DMS53 treated with DMSO at 0.1 percent for 48 hours (cell line): ENCODE measurements at regions not wholly inside any gene's neighbourhood (a gene's known extent, or its start where the extent isn't known, plus 50 kb on each side); places are given as distances from the start of the nearest gene placed in this dataset.

Experiments
- DNase-seq: peaks from one replicate; lab custom pipeline; 2025; ENCODE audit not compliant: unreplicated experiment; lab: John Stamatoyannopoulos, UW

GRCh38 chr3:135460273-135460672, 505.3 kb upstream of the PPP2R3A start:
- DNase-seq: no peak

- DNase-seq: no peak
These were observed 493.6 kb upstream of the PPP2R3A start for GRCh38 chr3:135471911-135472310.

GRCh38 chr3:135473449-135473848, 492.1 kb upstream of the PPP2R3A start:
- no peak for DNase-seq

GRCh38 chr3:135487261-135487660, 478.3 kb upstream of the PPP2R3A start:
- DNase-seq: no peak

GRCh38 chr3:135490219-135490915, 475.2 kb upstream of the PPP2R3A start:
- DNase-seq: no peak

GRCh38 chr3:135491491-135492205, 473.9 kb upstream of the PPP2R3A start:
- DNase-seq: no peak

GRCh38 chr3:135495891-135496290, 469.6 kb upstream of the PPP2R3A start:
- no peak for DNase-seq

- no peak for DNase-seq
These were observed 467.5 kb upstream of the PPP2R3A start for GRCh38 chr3:135497979-135498378.

GRCh38 chr3:135499426-135499825, 466.1 kb upstream of the PPP2R3A start:
- no peak for DNase-seq

GRCh38 chr3:135500034-135500433, 465.5 kb upstream of the PPP2R3A start:
- no peak for DNase-seq

GRCh38 chr3:135503065-135503759, 462.3 kb upstream of the PPP2R3A start:
- no peak for DNase-seq

- peak; percentile 45 for DNase-seq
These were observed 461.5 kb upstream of the PPP2R3A start for GRCh38 chr3:135503760-135504686.

- DNase-seq: peak; percentile 22
These were observed 452.1 kb upstream of the PPP2R3A start for GRCh38 chr3:135513106-135514059.

GRCh38 chr3:135514060-135514448, 451.5 kb upstream of the PPP2R3A start:
- no peak for DNase-seq

GRCh38 chr3:135516143-135516542, 449.4 kb upstream of the PPP2R3A start:
- DNase-seq: no peak

- DNase-seq: no peak
These were observed 437.0 kb upstream of the PPP2R3A start for GRCh38 chr3:135528413-135529015.

GRCh38 chr3:135532021-135532420, 433.5 kb upstream of the PPP2R3A start:
- DNase-seq: peak; percentile 67

GRCh38 chr3:135538123-135538522, 427.4 kb upstream of the PPP2R3A start:
- no peak for DNase-seq

- DNase-seq: no peak
These were observed 426.2 kb upstream of the PPP2R3A start for GRCh38 chr3:135539351-135539750.
